Activated CD4-positive, alpha-beta T cell treated with anti-CD3 and anti-CD28 coated beads, Interleukin-2, amount 50 U/mL, for 24 hours (primary cell): ENCODE measurements at regions not wholly inside any gene's neighbourhood (a gene's known extent, or its start where the extent isn't known, plus 50 kb on each side); places are given as distances from the start of the nearest gene placed in this dataset.

Source experiments
- DNase-seq, 2 donors: peaks; one replicate each; pipeline ENCODE4 v3.0.0-alpha.2; 2020; ENCODE audit warnings: low read depth in 1 of 2, low spot score in 1 of 2

DNA sequence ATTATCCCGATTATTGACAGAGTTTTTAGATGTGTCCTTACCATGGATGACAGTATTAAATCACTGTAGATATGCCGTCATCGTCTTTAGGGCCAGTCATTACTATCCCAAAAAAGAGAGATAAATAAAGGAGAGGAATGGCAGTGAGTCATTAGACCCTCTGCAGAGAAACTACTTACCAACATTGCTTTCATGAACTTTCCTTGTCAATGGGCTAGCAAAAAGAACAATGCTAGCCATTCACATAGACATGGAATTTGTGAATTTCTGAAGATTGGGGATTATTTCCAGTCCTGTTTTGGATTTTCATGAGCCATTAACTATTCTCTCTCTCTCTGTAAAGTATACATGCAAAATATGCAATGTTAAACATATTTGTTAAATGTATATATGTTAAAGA, 319.4 kb upstream of the FANCL start:
- no peak for DNase-seq

- DNase-seq: no peak
Observed at GRCh38 chr2:58558881-58559280, 317.8 kb upstream of the FANCL start.

- DNase-seq: no peak
Observed at GRCh38 chr2:58557176-58557575, 316.1 kb upstream of the FANCL start.

GRCh38 chr2:58553937-58554336, 312.8 kb upstream of the FANCL start:
- no peak for DNase-seq

DNA sequence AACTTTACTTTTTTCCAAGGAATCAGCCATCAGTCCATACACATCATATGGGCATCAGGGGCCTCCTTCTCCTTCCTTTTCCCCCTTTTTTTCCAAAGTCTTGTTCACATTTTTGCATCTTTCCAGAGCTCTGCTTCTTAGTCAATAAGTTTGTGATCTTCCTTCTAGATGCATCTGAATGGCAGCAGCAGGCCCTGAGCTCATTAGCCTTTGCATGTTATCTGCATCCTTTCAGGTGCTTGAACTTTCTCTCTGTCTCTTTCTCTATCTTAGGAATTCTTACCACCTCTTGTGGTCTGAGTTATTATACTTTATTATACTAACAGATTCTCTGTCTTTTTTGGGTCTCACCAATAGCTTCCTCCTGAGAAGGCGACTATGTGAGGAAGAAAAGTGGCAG, 312.4 kb upstream of the FANCL start:
- no peak for DNase-seq

DNA sequence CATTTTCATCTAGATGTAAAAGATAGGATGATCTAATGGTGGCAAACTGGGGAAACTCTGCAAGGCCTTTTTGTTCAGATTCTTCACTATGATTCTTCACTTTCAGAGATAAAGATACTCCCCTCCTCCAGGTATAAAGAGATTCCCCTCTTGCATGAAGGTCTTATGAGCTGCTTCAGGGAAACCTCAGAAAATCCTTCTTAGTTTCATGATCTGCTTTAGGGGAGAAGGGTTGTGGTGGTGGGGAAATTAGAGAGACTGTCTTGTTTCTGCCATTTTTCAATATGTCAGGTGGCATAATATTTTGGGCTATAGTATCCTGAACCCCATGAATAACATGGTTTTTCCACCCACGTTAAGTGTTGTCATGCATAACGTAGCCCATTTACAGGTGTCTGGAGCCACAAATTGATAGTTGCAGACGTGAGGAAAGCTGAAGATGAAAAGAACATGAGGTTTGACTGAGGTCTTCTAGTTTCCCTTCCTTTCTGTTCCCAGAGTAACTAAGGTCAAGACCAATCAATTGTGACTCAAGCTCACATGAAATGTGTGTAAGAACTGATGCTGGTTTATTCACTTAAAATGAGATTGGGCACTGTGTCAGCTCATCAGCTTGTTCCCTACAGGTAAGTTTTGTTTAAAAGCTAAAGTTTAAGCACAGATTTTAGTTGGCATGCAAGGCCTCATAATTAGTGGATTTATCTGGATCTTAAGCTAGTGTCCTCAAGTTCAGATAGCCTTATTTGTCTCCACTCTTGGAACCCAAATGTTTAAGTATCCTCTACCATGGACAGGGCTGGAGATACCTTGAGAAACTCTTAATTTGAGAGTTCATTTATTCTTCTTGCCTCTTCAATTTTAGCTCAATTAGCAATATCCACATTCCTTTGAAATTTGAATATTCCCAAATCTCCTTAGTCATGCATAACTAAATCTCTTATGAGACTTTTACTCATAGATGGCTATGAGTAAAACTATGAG, 304.5 kb upstream of the FANCL start:
- DNase-seq: no peak

- no peak for DNase-seq
Observed at GRCh38 chr2:58543442-58543841, 302.3 kb upstream of the FANCL start.

DNA sequence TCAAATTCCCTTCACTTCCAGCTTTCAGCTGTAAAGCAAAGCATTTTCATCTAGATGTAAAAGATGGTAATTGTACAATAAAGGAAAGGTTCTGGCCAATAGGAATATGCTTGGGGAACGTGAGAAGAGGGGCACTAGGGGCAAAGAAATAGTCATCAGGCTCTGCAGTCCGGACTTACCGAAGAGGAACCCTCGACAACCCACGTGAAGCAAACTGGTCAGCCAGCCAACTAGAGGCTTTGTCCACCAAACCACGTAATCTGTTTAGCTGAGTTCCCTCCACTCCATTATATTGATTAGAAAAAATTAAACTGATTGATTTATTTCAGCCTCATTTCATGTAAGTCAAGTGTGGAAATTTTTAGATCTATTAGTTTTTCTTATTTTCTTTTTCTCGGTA, 300.4 kb upstream of the FANCL start:
- DNase-seq: no peak

DNA sequence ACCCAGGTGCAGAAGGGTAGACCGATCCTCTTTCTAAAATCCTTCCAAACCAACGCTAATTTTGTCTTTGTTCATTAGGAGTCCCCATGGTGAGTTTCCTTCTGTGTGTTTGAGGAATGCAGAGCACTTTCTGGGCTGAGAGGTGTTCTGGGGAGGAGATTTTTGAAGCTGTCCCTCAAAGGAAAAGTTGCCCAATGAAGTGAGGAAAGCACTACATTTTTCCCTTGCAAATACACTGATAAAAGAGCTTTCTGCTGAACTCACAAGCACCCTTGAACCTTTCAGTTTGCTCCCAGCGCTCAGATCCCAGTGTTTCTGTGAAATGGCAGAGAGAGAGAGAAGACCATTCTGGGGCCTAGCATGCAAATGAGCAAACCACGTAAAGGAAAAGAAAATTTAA, 299.6 kb upstream of the FANCL start:
- no peak for DNase-seq

DNA sequence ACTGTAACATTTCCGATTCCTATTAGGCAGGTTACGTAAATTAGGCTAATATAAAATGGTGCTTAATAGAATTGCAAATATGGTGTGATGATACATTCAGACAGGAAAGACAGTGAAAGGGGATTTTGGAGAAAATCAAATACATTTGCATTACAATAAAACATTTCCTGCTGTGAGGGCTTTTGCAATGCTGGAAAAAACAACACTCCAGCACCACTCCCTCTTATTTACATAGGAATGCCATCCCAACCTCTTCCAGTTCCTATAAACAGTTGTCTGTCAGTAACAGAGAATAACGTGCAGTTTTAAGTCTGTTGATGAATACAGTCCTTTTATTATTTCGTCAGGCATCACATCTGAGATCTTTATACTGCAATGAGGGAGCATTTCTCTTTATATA, 298.8 kb upstream of the FANCL start:
- DNase-seq: no peak

DNA sequence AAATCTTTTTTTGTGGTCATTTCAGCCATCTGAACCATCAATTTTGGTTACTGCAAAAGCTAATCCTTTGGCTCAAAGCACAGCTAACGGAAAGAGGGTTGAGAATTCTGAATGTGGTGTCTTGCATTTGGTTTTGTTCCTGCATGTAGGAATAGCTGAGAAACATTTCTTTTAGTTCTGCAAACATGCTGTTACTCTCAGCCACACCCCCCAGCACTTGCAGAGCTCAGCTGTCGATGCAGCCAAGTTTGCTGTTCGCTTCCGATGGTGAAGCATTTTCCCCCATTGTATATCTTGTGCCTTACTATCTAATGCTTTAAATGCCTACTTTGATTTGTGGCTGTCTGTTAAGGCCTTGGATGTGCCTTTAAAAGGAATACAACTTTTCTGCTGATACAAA, 294.9 kb upstream of the FANCL start:
- no peak for DNase-seq

DNA sequence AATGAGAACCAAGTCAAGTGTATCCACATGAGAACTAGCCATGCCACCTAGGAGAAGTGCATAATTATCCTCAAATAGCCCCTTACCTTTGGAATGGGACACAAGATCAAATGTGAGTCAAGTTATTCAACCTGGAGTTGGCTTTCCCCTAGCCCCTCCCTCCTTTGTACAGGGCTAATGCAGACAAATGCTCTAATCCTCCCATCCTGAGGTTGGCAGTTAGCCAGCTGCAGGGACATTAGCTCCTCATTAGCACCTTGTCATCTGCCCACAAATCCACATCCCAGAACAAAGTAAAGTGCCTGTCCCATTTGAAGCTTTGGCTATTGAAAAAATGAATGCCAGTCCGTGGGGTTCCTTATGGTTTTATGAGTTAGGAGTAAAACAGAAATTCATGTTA, 294.1 kb upstream of the FANCL start:
- DNase-seq: no peak

DNA sequence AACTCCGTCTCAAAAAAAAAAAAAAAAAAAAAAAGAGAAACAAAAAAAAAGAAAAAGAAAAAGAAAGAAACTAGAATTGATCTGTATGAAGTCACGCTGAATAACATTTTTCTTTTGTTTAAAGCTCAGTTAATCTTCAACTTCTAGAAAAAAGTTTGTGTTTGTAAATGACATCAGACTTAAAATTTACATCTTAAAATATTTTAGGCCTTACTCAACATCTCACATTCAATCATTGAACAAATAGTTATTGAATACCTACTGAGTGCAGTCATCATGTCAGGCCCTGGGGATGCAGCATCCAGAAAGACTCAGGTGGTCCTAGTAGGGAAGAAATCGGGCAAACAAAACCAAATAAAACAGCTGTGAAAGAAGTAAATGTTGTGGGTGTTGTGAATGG, 292.3 kb upstream of the FANCL start:
- no peak for DNase-seq

DNA sequence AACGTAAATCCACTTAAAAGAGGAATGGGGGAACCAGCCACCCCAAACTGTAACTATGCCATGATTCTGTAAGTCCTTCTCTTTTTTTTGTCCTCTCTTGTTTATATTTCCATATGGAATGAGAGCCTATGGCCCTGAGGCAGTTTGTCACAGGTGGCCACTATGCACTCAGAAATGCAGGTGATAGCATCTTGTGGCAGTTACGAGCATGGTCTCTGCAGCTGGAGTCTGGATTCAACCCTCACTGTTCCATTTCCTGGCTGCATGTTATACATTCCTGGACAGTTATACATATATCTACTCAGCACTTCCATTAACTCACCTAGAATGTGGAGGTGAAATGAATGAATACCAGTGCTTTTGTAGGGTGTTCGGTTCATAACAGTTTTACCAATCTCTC, 291.5 kb upstream of the FANCL start:
- no peak for DNase-seq

DNA sequence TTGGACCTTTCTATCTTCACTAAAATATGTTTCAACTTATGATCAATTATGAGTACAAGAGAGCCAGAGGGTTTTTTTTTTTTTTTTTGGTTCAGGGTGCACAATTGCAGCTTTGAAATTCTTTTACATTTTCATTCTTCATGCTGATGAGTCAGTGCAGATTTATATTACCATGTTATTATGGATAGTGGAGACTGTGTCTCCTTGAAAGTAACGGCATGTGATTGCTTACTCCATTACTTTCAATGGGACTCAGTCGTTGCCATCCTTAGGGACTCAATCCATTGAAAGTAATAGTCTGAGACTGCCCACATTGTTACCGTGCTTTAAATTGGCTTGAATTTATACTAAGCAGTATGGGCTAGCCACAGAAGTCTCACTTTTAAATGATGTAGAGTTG, 286.5 kb upstream of the FANCL start:
- DNase-seq: no peak

GRCh38 chr2:58521803-58522554, 280.9 kb upstream of the FANCL start:
- no peak for DNase-seq

GRCh38 chr2:58520903-58521302, 279.8 kb upstream of the FANCL start:
- DNase-seq: no peak

DNA sequence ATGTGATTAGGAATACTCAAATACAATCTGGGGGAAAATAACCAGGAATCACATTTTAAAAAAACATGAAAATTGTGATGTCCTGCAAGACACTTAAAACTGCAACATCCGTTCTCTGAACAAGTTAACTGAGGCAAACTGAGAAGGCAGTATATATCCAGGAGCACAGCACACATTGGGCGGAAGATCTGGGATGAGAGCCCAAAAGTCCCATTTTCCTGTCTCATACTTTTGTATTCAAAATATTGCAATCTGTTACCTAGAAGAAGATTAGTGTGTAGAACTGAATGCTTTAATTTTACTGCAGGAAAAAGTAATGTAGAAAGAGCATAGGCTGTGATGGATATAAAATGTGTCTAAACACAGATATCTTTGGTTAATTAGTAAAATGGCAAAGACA, 276.8 kb upstream of the FANCL start:
- no peak for DNase-seq

DNA sequence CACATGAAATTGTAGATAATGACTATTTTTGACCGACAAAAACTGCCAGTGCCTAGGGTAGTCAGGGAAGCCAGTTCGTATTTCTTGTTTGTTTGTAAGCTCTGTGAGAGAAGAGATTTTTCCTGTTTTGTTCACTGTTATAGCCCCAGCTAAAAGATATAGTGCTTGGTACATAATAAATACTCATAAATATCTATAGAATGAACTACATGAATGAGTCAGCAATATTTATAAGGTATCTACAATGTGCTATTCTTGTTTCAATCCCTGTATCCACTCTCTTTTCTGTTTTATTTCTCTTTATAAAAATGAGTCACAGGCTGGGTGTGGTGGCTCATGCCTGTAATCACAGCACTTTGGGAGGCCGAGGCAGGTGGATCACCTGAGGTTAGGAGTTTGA, 275.6 kb upstream of the FANCL start:
- no peak for DNase-seq

- DNase-seq: no peak
Observed at GRCh38 chr2:58515827-58516573, 274.9 kb upstream of the FANCL start.

DNA sequence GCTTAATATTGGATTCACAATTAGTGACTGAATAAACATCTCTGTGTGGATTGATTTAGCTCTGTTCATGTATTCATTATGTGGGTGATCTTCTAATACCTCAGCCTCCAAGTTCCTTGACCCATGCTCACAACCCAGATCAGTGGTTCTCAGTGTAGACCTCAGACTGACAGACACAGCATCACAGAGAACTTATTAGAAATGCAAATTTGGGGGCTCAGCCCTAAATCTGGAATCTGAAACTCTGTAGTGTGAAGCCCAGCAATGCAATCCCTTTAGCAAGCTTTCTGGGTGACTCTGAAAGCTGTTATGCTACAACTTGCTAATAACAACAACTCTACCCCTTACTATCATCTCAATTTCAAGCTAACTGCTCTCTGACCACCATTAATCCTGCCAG, 273.1 kb upstream of the FANCL start:
- no peak for DNase-seq

DNA sequence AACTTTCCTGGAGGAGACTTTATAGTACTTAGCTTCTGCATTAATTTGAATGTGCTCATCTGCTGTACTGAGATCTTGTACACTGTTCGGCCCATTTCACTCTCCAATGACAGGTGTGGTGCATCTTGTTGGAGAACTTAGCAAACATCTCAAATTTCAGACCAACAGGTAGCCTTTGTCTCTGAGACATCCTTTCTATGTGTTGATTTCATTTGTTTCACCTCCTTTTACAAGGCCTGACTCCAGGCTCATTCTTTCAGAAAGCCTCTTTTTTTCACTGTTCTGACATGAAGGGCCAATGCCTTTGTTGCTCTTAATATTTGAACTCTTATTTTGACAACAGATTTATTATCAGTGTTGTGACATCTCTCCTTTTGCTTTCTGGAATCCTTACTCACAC, 271.8 kb upstream of the FANCL start:
- DNase-seq: no peak
